ENCODE measurements at regions not wholly inside any gene's neighbourhood (a gene's known extent, or its start where the extent isn't known, plus 50 kb on each side); places are given as distances from the start of the nearest gene placed in this dataset.
"Not testable (repeated sequence)": the region's sequence is repeated elsewhere in the genome, so short reads cannot be mapped to it uniquely, and the experiment has no call there.

DNA sequence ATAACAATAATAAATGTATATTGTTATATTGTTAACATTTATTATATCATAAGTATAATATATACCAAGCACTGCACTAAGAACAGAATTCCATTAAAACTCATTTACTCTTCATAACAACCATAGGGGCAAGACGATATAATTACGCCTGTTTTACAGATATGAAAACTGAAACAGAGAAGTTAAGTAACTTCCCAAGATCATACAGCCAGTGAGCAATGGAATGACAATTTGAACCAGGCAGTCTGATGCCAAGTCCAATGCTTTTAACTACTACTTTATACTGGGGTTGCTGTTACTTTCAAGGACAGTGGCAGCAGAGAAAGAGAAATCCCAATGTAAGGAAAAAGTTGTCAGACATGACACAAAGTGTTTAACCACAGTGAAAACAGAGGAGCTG is 338.8 kb upstream of the ID2 start:
- DNase-seq, result no peak

- no peak for DNase-seq
Observed at GRCh38 chr2:8344144-8345097, 337.4 kb upstream of the ID2 start.

- DNase-seq, result no peak
Observed at GRCh38 chr2:8345200-8345599, 336.7 kb upstream of the ID2 start.

DNA sequence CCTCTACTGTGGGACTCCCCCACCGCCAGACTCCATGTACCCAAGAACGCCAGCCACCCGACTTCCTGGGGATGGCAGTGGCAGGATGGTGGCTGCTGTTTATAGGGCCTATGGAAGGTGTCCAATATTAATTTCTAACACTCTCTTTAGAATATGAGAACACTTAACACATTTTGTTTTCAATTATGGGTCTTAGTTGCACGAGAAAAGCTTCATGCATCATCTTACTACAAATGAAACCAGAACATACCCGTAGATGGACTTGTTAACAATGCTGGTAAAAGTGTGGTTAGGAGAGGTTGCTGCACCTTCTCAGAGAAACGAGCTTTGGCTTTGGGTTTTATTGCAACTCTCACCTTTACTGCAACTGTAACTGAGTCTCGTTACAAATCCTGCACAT is 335.6 kb upstream of the ID2 start:
- no peak for DNase-seq

DNA sequence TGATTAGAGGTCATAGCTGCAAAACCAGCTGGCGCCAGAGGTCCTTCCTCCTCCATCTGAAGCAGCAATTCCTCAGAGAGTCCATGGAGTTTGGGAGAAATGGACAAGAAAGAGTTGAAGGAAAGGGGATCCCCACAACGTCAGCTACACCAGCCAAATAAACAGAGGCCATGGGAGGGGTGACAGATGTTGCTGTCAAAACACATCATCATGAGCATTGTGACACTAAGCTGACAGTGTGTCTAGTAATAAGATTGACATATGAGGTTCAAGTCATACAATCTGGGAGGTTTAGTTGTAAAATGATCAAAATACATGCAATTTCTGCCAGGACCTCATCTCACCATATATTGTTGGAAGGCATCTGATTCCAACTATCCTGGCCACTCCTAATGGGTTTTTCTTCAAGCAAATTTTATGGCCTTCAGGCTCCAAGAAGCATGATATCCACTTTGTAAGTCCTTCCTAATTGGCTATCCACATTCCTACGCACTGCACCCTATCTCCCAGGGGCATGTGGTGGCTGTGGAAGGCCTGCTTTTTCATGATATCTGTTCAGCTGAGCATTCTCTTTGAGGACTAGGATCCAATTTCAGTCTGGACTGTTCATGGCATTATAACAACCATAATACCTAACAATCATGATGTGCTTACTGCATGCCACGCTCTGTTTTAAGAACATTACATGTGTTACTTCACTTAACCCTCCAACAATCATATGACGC is 335.0 kb upstream of the ID2 start:
- DNase-seq, result no peak

DNA sequence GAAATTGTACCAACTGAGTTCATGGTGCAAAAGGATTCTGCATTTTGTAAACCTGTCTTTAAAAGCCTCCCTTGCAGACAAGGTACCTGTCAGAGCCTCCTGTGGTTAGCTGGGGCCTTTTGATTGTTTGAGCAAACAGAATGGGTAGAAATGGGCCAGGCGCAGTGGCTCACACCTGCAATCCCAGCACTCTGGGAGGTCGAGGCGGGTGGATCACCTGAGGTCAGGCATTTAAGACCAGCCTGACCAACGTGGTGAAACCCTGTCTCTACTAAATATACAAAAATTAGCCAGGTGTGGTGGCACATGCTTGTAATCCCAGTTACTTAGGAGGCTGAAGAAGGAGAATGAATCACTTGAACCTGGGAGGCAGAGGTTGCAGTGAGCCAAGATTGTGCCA is 332.9 kb upstream of the ID2 start:
- DNase-seq, result not testable (repeated sequence)

GRCh38 chr2:8352296-8352695 is 329.6 kb upstream of the ID2 start:
- DNase-seq, result no peak

DNA sequence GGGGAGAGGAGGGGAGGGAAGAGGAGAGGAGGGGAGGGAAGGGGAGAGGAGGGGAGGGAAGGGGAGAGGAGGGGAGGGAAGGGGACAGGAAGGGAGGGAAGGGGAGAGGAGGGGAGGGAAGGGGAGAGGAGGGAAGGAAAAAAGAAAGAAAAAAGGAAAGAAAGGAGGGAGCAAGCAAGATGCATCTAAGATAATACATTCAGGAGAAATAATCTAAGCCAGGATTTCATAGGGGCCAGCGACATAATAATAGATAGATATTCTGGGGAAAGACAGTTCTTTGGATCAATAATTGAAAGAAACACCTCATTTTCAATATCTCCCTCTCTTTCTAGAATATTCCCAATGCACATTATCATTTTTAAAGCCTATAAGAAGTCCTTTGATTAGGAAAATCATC is 328.9 kb upstream of the ID2 start:
- no peak for DNase-seq

GRCh38 chr2:8355102-8355859 is 326.6 kb upstream of the ID2 start:
- DNase-seq, result no peak

DNA sequence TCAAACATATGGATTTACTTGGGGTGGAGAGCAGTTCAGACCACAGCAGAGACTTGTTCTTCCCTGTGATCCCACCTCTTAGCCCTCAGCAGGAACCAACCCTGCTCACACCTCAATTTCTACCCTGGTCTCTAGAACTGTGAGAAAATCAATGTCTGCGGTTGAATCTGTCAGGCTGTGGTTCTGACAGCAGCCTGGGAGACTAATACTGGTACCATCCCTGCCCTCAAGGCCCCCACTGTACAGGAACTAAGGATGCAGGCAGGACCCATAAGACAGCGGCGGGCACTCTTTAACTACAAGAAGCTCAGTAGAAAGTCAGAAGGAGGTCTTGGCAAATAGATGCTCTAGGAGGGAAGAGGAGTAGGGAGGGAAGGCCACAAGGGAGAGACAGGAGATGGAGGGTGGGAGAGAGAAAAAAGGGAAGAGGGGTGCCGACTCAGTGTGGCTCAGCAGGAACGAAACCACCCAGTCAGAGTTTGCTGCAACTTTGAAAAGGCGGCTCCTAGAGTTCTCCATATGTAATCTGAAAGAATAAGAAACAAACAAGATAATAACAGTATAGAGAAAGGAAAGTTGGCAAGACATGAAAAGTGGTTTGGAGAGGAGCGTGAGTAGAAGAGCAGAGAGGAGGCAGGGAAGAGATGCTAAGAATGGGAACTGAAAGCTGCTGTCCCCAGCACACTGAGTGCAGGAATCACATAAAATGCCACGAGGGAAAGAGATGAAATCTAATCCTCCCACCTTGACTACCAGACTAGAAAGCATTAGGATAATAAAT is 323.9 kb upstream of the ID2 start:
- DNase-seq, result no peak

GRCh38 chr2:8361930-8362329 is 319.9 kb upstream of the ID2 start:
- DNase-seq, result no peak

DNA sequence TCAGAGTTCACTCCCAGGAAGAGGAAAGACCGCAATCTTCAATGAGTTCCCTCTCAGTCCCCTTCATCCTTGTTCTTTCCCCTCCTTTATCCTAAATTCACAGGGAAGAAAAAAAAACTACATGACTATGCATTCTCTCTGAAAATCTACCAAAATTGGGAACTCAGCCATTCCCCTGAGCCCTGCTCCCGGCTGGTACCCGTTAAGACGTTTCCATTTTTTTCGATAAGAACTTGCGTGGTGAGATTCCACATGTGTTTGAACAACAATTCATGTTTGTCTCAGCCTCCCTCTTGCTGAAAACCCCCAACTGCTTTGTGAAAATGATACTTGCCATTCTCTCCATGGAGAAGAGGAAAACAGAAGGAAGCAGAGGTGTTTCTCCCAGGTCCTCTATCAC is 318.7 kb upstream of the ID2 start:
- no peak for DNase-seq

DNA sequence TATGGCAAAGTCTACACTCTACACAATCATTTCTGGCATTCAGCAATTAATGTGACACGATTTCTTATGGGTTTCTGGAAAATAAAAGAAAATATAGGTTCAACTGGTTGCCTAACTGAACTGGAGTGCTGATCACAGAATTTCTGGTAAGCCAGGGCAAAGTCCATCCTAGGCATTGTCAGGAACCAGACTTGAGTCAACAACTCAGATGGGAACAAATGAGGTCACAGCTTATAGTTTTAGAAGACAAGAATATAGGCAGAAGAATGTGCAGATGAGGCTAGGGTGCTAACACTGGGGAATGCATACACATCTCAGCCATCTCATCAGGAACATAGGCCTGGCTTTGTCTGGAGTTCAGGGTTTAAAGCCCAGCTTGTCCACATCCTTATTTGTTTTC is 317.2 kb upstream of the ID2 start:
- no peak for DNase-seq

DNA sequence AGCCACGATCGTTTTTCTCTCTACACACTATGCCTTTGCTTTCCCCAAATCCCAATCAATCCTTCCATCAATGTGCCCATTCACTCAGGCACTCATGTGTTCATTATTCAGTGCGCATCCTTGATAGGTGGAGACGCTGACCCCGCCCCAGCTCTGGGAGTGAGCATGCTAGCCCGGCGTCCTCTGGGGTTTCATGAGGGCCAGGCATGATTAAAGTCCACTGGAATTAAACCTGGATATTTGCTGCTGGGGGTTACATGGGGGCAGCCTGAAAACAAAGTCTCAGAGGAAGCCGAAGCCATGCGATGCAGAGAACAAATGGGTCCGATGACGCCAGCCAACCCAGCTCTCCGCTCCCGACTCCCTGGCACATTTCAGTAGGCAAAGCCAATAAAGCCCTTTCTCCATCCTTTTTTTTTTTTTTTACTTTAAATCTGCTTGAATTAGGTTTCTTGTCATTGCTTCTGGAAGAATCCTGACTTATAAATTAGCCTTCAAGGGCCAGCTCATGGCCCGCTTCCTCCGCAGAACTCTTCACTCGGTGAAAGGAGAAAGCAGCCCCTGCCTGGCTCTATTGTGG is 316.4 kb upstream of the ID2 start:
- no peak for DNase-seq

GRCh38 chr2:8367833-8368232 is 314.0 kb upstream of the ID2 start:
- no peak for DNase-seq

- DNase-seq, result no peak
Observed at GRCh38 chr2:8368463-8368862, 313.4 kb upstream of the ID2 start.

- no peak for DNase-seq
Observed at GRCh38 chr2:8369522-8369921, 312.3 kb upstream of the ID2 start.

GRCh38 chr2:8370258-8370802 is 311.5 kb upstream of the ID2 start:
- DNase-seq, result no peak

DNA sequence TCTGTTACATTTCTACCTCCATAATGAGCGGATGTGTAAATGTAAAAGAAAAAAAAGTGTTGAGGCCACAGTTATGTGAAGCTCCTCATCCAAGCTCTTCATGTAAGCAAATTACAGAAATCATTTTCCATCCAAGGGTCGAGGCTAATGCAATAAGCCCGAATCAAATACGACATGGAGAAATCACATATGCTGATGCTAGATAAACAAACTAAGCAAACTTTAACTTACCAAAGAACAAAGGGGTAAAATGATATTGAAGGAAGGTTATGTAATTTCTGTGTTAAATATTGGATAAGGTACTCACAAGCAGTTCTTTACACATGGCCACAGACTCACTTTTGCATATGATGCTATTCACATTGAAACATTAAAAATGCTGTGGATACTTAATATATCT is 310.2 kb upstream of the ID2 start:
- DNase-seq, result no peak

GRCh38 chr2:8374782-8375181 is 307.1 kb upstream of the ID2 start:
- DNase-seq, result no peak

DNA sequence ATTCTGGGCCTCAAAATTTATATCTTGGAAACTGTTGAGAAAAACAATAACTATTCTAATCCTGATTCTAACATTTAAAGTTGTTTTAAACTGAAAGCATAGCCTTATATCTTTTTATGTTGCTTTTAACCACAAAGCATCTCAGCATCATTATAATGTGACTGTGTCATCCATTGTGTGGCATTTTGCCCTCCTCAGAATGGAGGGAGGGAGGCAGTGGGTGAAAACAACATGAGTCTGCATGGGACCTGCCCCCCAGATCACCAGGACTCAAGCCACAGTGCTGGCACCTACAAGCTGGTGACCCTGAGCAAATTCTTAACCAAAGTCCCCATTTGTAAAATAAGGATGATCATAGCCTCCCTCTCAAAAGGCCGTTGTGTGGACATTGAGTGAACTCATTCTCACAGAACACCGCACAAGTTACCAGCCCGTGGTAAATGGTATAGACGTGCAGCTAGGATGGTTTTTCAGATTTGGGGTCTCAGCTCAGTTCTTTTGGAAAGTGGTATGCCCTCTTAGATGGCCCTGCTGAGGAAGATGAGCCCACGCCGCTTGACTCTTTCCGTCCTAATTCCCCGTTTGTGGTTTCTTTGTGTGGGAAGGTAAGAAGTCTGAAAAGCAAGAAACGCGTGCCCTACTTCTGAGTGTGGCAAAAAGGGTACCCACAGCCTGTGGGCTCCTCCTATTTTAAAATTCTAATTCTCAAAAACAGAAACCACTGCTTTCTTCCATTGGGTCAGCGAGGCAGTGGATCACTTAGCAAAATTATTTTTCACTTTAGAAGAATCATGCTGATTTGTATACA is 305.0 kb upstream of the ID2 start:
- no peak for DNase-seq
